ENCODE measurements at regions not wholly inside any gene's neighbourhood (a gene's known extent, or its start where the extent isn't known, plus 50 kb on each side); places are given as distances from the start of the nearest gene placed in this dataset.

- Histone ChIP-seq H3K27ac (no peak overlapping the region), H3K9me3 (no peaks in the 10 kb centered on the region), H3K4me3 (no peak overlapping the region), H3K27me3 (no peaks in the 10 kb centered on the region), H3K36me3 (no peaks in the 10 kb centered on the region), H3K4me1 (peaks cover 0 to 4% (median 0%) of the 10 kb centered on the region in 3 donors)
- TF ChIP-seq POLR2A (IDR thresholded peaks at IDR 0.05) (no peak), CTCF (IDR thresholded peaks at IDR 0.05) (peak; percentile 52 to 79 (median 70))
- DNase-seq: no peak
- intact Hi-C loops (cut with DNase I): loop anchor here (5.0 to 10.0 kb wide), 2 partner anchors 145 to 293 kb away; no protein-coding TSS in a partner anchor
- WGBS, 2 donors: 37 to 48% methylated on average over 4 of the region's 4 CpGs
Measured at GRCh38 chr14:38721822-38722431, 381.1 kb downstream of the SEC23A start.

GRCh38 chr14:38718519-38718918 is 384.5 kb downstream of the SEC23A start:
- WGBS, 2 donors: 49 to 59% methylated on average over 2 of the region's 2 CpGs
- DNase-seq: no peak
- Histone ChIP-seq H3K36me3 (no peaks in the 10 kb centered on the region), H3K4me1 (peaks cover 0 to 4% (median 0%) of the 10 kb centered on the region in 3 donors), H3K9me3 (no peaks in the 10 kb centered on the region), H3K27ac (no peak overlapping the region), H3K4me3 (no peak overlapping the region), H3K27me3 (no peaks in the 10 kb centered on the region)
- TF ChIP-seq CTCF (IDR thresholded peaks at IDR 0.05): no peak
- no peak for TF ChIP-seq POLR2A (IDR thresholded peaks at IDR 0.05)
- intact Hi-C loops (cut with DNase I): no loop called here

GRCh38 chr14:38716926-38717325 is 386.1 kb downstream of the SEC23A start:
- no peaks in the 10 kb centered on the region for H3K27me3 ChIP-seq
- TF ChIP-seq POLR2A (IDR thresholded peaks at IDR 0.05) (no peak), CTCF (IDR thresholded peaks at IDR 0.05) (no peak)
- intact Hi-C loops (cut with DNase I): no loop called here
- no peak overlapping the region for H3K27ac ChIP-seq
- H3K4me1 ChIP-seq: peaks cover 0 to 4% (median 0%) of the 10 kb centered on the region in 3 donors
- H3K4me3 ChIP-seq: no peak overlapping the region
- 24 to 30% methylated on average over 3 of the region's 3 CpGs for WGBS, 2 donors
- H3K36me3 ChIP-seq: no peaks in the 10 kb centered on the region
- no peak for DNase-seq
- H3K9me3 ChIP-seq: no peaks in the 10 kb centered on the region

- intact Hi-C loops (cut with DNase I): no loop called here
Measured at GRCh38 chr14:38710881-38711280, 392.2 kb downstream of the SEC23A start.

GRCh38 chr14:38710196-38710595 is 392.8 kb downstream of the SEC23A start:
- H3K4me1 ChIP-seq: no peaks in the 10 kb centered on the region
- no peaks in the 10 kb centered on the region for H3K27me3 ChIP-seq
- WGBS, 2 donors: 87 to 94% methylated on average over 6 of the region's 6 CpGs
- no peak for TF ChIP-seq CTCF (IDR thresholded peaks at IDR 0.05)
- TF ChIP-seq POLR2A (IDR thresholded peaks at IDR 0.05): no peak
- H3K4me3 ChIP-seq: no peak overlapping the region
- H3K9me3 ChIP-seq: no peaks in the 10 kb centered on the region
- intact Hi-C loops (cut with DNase I): no loop called here
- no peaks in the 10 kb centered on the region for H3K36me3 ChIP-seq
- no peak for DNase-seq
- no peak overlapping the region for H3K27ac ChIP-seq

More at GRCh38 chr14:38710881-38711280, 392.2 kb downstream of the SEC23A start:
- no peaks in the 10 kb centered on the region for H3K27me3 ChIP-seq
- H3K27ac ChIP-seq: no peak overlapping the region
- TF ChIP-seq POLR2A (IDR thresholded peaks at IDR 0.05) (no peak), CTCF (IDR thresholded peaks at IDR 0.05) (no peak)
- DNase-seq: no peak
- H3K4me1 ChIP-seq: no peaks in the 10 kb centered on the region
- no peaks in the 10 kb centered on the region for H3K9me3 ChIP-seq
- 25 to 74% methylated on average over 3 of the region's 3 CpGs for WGBS, 2 donors
- H3K36me3 ChIP-seq: no peaks in the 10 kb centered on the region
- H3K4me3 ChIP-seq: no peak overlapping the region
